HG03571 (cell line): ENCODE measurements at regions not wholly inside any gene's neighbourhood (a gene's known extent, or its start where the extent isn't known, plus 50 kb on each side); places are given as distances from the start of the nearest gene placed in this dataset.

ENCODE experiments used
- ATAC-seq: cut with Tn5 transposase; IDR thresholded peaks from one replicate; pipeline ENCODE4 v1.9.1; 2021; ENCODE audit not compliant: unreplicated experiment

- no peak for ATAC-seq
These were observed 102.7 kb upstream of the TOP1 start for GRCh38 chr20:40925829-40926510.

- ATAC-seq: no peak
These were observed 101.7 kb upstream of the TOP1 start for GRCh38 chr20:40926928-40927327.

GRCh38 chr20:40930561-40930960, 98.1 kb upstream of the TOP1 start:
- ATAC-seq: no peak

DNA sequence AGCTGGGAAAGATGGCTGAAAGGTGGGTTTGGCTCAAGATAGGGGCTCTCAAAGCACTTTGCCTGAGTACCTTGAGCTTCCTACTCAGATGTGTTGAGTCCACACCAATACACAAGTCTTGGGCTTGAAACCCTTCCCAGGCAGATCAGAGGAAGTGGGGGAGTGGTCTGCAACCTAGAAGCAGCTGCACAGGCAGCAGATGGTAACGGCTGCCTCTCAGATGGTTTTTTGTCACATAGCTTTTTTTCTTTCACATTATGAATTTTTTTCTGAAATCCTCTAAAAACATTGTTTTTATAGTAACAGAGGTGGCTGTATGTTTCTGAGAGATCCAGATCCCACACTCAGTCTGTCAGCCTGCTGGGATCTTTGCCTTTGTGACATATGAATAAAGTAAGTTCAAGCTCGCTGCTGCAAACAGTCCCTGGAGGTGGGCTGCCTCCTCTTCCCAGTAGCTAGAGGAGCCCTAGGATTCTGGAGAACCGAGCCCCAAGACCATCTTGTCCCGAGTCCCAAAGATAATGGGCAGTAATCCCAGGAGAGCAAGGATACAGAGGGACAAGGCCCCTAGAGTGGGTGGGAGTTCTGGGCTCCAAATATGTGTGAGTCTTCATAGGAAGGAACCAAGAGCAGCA, 97.1 kb upstream of the TOP1 start:
- ATAC-seq: no peak

DNA sequence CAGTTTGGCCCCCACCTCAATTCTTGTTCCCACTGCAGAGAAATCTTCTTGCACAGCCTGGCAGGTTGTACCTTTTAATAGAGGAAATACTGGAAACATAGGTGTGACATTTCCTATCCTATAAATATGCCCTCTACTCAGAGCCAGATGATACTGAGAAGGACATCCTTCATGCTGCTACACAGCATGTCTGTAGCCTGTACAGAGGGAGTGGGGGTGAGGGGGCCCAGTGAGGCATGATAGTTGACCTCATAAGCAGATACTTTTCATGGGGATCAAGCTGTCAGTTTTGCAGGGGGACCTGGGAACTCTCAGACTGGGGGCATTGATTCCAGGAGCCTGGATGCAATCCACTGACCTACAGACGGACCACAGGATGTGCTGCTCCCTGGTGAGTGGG, 96.2 kb upstream of the TOP1 start:
- ATAC-seq: no peak

- no peak for ATAC-seq
These were observed 94.9 kb upstream of the TOP1 start for GRCh38 chr20:40933758-40934157.

DNA sequence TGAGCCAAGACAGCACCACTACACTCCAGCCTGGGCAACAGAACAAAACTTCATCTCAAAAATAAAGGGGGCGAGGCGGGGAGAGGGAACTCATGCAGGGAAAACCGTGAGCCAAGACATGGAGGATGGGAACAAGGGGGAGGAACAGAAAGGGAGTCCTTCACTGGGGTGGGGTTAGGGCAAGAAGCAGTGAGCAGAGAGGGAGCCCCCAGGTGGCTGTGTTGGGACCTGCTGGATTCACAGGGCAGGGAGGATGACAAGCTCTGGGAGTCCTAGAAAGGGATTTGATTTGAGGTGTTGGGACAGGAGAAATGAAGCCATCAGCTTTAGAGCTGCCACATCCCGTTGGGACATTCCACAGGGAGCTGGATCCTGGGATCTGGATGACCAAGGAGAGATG, 90.6 kb upstream of the TOP1 start:
- ATAC-seq: no peak

DNA sequence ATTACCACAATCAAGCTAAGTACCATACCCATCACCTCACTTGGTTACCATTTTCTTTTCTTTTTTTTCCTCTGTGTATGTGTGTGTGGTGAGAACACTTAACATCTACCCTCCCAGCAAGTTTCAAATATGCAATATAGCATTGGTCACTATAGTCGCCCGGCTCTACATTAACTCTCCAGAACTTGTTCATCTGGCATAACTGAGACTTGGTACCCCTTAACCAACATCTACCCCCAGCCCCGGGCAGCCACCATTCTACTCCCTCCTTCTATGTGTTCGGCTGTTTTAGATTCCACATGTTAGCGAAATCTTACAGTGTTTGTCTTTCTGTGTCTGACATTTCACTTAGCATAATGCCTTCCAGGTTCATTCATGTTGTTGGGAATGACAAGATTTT, 89.0 kb upstream of the TOP1 start:
- no peak for ATAC-seq

DNA sequence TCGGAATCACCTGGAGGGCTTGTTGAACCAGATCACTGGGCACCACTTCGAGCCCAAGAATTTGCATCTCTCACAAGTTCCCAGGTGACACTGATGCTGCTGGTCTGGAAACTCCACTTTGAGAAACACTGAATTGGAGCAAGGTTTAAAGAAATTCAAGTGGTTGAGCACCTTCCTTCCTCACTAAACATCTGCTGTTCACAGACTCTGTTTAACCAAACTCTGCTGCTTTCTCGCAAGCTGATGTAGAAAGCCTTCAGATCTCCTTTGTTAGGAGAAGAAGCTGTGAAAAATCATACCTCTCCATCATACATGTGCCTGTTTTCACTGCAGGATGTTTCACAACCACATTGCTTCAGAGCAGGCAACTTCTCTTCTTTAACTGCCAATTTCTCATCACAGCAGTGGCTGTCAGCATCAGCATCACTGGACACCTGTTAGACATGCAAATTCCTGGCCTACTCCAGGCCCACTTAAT, 87.5 kb upstream of the TOP1 start:
- ATAC-seq: no peak

DNA sequence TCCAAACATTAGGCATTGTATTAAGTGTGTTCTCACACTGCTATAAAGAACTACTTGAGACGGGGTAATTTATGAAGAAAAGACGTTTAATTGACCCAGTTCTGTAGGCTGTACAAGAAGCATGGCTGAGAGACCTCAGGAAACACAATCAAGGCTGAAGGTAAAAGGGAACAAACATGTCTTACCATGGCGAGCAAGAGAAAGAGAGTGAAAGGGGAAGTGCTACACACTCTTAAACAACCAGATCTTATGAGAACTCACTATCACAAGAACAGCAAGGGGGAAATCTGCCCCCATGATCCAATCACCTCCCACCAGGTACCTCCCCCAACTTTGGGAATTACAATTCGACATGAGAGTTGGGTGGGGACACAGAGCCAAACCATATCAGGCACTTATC, 86.6 kb upstream of the TOP1 start:
- ATAC-seq: no peak

GRCh38 chr20:40942775-40943174, 85.8 kb upstream of the TOP1 start:
- ATAC-seq: no peak

DNA sequence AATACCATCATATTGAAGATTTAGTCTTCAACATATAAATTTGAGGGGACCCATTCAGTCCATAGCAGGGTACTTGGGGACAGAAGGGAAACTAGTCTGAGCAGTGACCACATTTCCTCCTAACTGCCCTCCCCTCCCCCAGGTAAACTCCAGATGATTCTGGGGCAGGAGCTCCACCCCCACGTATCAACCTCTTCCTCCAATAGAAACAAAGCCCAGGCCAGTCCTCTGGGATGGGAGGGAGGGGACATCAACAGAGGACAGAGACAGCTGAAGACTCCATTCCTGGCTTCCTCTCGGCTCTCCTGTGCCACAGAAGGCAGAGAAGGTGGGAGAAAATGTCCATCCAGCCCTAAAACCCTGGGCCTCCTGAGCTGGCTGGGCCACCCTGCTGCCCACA, 85.0 kb upstream of the TOP1 start:
- ATAC-seq: no peak

DNA sequence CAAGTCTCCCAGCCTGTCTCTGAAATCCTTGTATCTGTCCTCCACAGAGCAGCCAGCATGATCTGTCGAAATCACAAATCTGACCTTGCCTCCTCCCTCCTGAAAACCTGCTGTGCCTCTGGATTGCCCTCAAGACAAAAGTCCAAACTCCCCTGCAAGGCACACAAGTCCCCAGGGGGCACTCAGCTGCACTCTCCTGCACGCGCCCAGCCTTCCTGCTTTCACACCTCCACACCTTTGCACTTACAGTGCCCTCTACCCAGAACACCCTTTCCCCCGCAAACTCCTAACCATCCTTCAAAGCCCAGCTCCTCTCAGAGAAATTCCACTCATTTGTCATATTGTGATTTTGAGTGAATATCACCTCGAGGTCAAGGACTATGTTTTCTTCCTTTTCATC, 83.4 kb upstream of the TOP1 start:
- ATAC-seq: no peak

DNA sequence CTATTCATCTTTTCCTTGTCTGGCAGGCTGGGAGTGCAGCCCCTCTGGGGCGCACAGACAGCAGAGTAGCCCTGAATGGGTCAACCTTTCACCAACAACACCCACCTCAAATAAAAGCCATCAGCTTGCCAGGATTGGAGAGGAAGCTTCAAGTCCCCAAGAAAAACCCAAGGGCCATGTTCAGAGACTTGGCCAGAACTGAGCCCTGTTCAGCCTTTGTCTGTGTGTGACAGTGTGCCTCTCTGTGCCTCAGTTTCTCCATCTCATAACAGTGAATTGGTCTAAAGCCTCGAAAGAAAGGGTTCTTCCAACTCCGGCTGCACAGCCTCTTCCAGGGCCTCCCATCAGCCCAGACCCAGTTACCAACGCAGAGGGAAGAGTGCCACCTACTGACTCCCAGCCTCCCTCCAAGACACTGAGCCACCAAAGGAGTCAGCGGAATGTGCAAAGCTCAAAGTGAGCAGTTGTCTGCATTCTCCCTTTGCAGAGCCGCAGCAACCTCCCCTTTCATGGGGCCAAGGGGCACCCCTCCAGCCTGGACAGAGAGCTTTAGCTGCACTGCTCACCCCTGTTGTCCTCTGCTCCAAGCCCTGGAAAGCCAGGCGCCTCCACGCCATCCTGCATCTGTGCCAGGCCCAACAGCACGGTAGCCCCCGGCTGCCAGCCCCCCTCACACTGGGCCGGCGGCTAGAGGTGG, 82.7 kb upstream of the TOP1 start:
- no peak for ATAC-seq

DNA sequence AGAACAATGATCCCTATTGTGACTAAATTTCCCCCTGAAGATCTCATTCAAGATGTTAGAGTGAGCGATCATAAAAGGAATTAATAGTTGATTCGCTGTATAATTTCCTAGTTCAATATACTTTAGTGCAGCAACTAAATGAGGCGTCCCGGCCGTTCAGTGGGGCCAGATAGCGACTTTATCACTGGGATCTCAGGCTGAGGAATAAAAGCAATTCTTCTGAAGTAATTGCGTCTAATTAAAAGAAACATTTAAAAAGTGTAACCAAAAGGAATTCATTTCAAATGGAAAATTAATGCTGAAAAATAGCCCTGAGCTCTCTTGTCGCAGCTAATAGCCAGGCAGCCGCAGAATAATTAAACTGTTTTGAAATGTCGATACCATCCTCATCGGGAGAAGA, 82.2 kb upstream of the TOP1 start:
- ATAC-seq: no peak

- ATAC-seq: no peak
These were observed 80.0 kb upstream of the TOP1 start for GRCh38 chr20:40948465-40949267.

DNA sequence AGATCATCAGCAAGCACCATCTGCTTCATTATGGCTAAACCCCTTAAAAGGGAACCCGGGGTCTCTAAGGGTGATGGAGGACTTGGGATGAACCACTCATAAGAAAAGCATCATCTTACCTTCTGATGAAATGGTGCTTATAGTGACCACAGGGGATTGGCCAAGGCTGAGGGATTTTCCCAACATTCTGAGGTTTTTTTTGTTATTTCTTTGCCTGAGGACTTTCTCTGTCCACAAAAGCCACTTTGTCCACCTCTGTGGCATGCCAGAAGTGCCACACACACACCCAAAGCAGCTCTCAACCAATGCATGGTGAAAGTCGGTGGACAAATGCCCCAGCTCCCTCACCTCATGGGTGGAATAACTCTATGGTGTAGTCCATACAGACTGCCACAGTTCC, 79.3 kb upstream of the TOP1 start:
- no peak for ATAC-seq

GRCh38 chr20:40952136-40952535, 76.5 kb upstream of the TOP1 start:
- no peak for ATAC-seq

- no peak for ATAC-seq
These were observed 75.2 kb upstream of the TOP1 start for GRCh38 chr20:40953416-40953815.

DNA sequence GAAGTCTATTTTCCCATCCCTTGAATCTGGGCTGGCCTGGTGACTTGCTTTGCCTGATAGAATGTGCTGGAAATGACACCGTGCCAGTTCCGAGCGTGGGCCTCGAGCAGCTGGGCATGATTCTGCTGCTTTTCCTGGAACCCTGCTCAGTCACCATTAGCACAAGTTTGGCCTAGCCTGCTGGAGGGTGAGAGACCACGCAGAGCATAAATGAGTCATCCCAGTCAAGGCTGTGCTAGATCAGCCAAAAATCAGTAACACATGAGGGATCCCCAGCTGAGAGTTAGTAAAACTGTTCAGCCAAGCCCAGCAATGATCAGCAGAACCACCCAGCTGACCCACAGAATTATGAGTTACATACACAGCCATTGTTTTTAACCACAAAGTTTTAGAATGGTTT, 74.8 kb upstream of the TOP1 start:
- no peak for ATAC-seq

DNA sequence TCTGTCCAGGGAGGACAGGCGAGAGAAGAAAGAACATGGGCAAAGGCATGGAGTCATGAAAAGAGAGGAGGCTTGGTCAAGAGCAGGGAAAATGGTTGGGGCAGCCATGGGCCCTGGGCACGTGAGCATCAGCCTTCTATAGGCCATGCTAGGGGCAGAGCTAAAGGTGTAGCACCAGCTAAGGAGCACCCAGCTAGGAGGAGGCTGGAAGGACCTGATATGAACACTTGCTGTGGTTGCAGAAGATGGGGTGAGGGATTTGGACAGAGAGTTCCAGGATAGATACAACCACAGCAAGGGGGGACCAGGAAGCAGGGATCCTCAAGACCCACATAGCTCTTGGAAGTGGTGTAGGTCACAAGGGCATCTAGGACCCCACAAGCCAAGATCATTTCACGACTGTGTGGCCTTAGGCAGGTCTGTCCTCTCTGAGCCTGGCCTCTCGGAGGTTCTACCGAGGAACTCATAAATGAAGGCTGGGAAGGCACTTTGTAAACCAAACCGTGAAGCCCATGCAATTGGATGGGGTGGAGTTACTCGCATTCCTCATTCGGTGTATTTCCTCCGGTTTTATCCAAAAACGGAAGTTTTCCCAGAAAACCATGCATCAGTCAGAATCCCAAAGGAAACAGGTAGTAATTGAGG, 74.0 kb upstream of the TOP1 start:
- no peak for ATAC-seq
